ENCODE measurements at regions not wholly inside any gene's neighbourhood (a gene's known extent, or its start where the extent isn't known, plus 50 kb on each side); places are given as distances from the start of the nearest gene placed in this dataset.

DNA sequence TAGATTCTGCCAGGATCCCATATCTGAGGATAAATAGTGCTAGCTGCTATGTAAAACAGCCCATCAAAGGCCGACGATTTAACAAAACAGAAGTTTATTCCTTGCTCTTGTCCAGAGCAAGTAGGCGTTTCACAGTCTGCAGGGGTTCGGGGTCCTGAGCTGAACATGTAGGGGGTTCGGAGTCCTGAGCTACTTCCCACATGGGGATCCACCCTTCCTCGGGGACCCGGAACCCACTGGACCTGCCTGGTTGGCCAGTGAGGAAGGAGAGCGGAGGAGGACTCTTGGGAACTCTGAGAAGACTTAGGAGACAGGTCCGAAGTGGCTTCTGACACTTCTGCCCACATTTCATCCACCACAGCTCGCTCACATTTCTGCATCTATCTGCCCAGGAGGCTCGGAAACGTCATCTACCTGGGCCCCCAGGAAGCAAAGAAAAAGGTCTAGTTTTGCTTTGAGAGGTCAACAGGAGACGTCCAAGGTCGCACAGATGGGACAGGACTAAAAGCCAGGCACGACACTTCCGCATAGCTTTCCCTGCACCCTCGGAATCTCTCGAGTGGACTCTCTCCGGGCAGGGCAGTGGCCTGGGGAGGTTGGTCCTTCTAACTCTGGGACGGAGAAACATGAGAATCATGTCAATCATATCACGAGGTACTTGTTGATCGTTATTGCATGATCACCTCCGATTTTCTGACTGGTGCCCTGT lies 86.4 kb downstream of the MICALL2 start:
- TF ChIP-seq, protein P1, sequence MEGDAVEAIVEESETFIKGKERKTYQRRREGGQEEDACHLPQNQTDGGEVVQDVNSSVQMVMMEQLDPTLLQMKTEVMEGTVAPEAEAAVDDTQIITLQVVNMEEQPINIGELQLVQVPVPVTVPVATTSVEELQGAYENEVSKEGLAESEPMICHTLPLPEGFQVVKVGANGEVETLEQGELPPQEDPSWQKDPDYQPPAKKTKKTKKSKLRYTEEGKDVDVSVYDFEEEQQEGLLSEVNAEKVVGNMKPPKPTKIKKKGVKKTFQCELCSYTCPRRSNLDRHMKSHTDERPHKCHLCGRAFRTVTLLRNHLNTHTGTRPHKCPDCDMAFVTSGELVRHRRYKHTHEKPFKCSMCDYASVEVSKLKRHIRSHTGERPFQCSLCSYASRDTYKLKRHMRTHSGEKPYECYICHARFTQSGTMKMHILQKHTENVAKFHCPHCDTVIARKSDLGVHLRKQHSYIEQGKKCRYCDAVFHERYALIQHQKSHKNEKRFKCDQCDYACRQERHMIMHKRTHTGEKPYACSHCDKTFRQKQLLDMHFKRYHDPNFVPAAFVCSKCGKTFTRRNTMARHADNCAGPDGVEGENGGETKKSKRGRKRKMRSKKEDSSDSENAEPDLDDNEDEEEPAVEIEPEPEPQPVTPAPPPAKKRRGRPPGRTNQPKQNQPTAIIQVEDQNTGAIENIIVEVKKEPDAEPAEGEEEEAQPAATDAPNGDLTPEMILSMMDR (conservative IDR thresholded peaks at IDR 0.05 in 1 of 2, IDR thresholded peaks at IDR 0.05 in 1 of 2; ENCODE audit: low read depth in 1 of 2, low read length in 2 of 2): no peak
- no peak for TF ChIP-seq EZH2 (IDR thresholded peaks at IDR 0.05; ENCODE audit: low read length, missing control alignments)
